Pancreas (tissue), 10 donors: ENCODE measurements at regions not wholly inside any gene's neighbourhood (a gene's known extent, or its start where the extent isn't known, plus 50 kb on each side); places are given as distances from the start of the nearest gene placed in this dataset.

ENCODE experiments used
- ATAC-seq, 4 donors: fragments of 200-7000 bp; cut with Tn5 transposase; one replicate each; pipeline versions ENCODE4 v1.8.0 to v1.9.1; 2020; ENCODE audit warnings: mild to moderate bottlenecking in 4 of 4, moderate library complexity in 4 of 4
- DNase-seq, 6 donors: peaks; one replicate each; pipeline ENCODE4 v3.0.0-alpha.2; 2020
- FAIRE-seq: peaks from 2 replicates; lab custom pipeline; 2012; peaks lifted over from hg19 to GRCh38; lab: Jason Lieb, UNC
- H3K27ac ChIP-seq, 4 donors: fragments of 200-600 bp; sonication (generic); 1 replicate in 3 of 4; 2 replicates in 1 of 4; pipeline versions ENCODE4 v1.5.0 to v1.8.0; 2020
- H3K27me3 ChIP-seq, 4 donors: fragments of 200-600 bp; one replicate each; pipeline ENCODE4 v1.8.0; 2021
- H3K36me3 ChIP-seq, 3 donors: fragments of 200-600 bp; sonication (generic) in 1 of 3; one replicate each; pipeline versions ENCODE4 v1.5.0 to v1.8.0; 2020 to 2021
- H3K4me1 ChIP-seq, 3 donors: fragments of 200-600 bp; one replicate each; pipeline ENCODE4 v1.8.0; 2021
- H3K4me3 ChIP-seq, 4 donors: fragments of 200-600 bp; sonication (generic) in 2 of 4; one replicate each; pipeline versions ENCODE4 v1.5.0 to v1.8.0; 2020 to 2021
- H3K9me3 ChIP-seq, 4 donors: fragments of 200-600 bp; one replicate each; pipeline ENCODE4 v1.8.0; 2021
- CTCF ChIP-seq, 4 donors: fragments of 200-600 bp; sonication (generic) in 3 of 4; IDR thresholded peaks; one replicate each; pipeline versions ENCODE4 v1.5.0 to v1.8.0; 2021; ENCODE audit warnings: antibody characterized with exemption in 4 of 4
- WGBS, 2 donors: extraction: QIAGEN DNeasy Blood & Tissue Kit; methylation state at CpG; one replicate each; pipeline ENCODE4 v1.1.7; 2013; 5-methylcytosine and 5-hydroxymethylcytosine counted together
- intact Hi-C, 3 donors: fragments of 100-400 bp; cut with DNase I; formaldehyde crosslinking; loops; one replicate each; pipeline versions ENCODE4 v1.11.1 to v1.14.2; 2022
- donor health status: healthy with polysubstance abuse.
- donor health status: DM: no; HTN: no; CAD: no; lungs with moderate emphysema.
- donor health status: DM: no; HTN: no; CAD: no.
- donor health status: control.
- donor health status: control.
- donor health status: Bipolar disorder and iron deficiency.
- donor health status: DM: yes; HTN: yes; CAD: no.
- donor health status: DM: no; HTN: no; CAD: no.
- donor health status: DM: no; HTN: no; CAD: no.
- donor health status: DM: yes; HTN: yes; CAD: no.

GRCh38 chr5:155285706-155286105 is 272.2 kb downstream of the KIF4B start:
- H3K27ac ChIP-seq, result no peak overlapping the region
- ATAC-seq, result no peak
- H3K9me3 ChIP-seq, result no peaks in the 10 kb centered on the region
- DNase-seq, result no peak
- intact Hi-C loops, result no loop called here
- WGBS, 2 donors, result 18 to 21% methylated on average over 1 of the region's 1 CpG
- no peaks in the 10 kb centered on the region for H3K27me3 ChIP-seq
- no peak for FAIRE-seq
- TF ChIP-seq CTCF (IDR thresholded peaks at IDR 0.05), result no peak
- no peaks in the 10 kb centered on the region for H3K4me1 ChIP-seq
- no peak overlapping the region for H3K4me3 ChIP-seq
- H3K36me3 ChIP-seq, result no peaks in the 10 kb centered on the region

GRCh38 chr5:155290937-155291336 is 277.4 kb downstream of the KIF4B start:
- Histone ChIP-seq H3K4me3 (no peak overlapping the region), H3K36me3 (no peaks in the 10 kb centered on the region), H3K27me3 (no peaks in the 10 kb centered on the region), H3K4me1 (no peaks in the 10 kb centered on the region), H3K27ac (no peak overlapping the region), H3K9me3 (no peaks in the 10 kb centered on the region)
- TF ChIP-seq CTCF (IDR thresholded peaks at IDR 0.05), result no peak
- no peak for FAIRE-seq
- 24 to 27% methylated on average over 1 of the region's 1 CpG for WGBS, 2 donors
- intact Hi-C loops, result no loop called here
- no peak for DNase-seq
- ATAC-seq, result no peak

GRCh38 chr5:155293605-155294178 is 280.1 kb downstream of the KIF4B start:
- DNase-seq, result no peak
- Histone ChIP-seq H3K9me3 (no peaks in the 10 kb centered on the region), H3K4me3 (no peak overlapping the region), H3K27ac (no peak overlapping the region), H3K36me3 (no peaks in the 10 kb centered on the region), H3K4me1 (no peaks in the 10 kb centered on the region), H3K27me3 (no peaks in the 10 kb centered on the region)
- no peak for ATAC-seq
- no peak for FAIRE-seq
- TF ChIP-seq CTCF (IDR thresholded peaks at IDR 0.05), result no peak
- intact Hi-C loops, result no loop called here
- WGBS, 2 donors, result 46 to 58% methylated on average over 4 of the region's 4 CpGs

GRCh38 chr5:155295111-155295510 is 281.6 kb downstream of the KIF4B start:
- H3K27ac ChIP-seq, result no peak overlapping the region
- no peaks in the 10 kb centered on the region for H3K4me1 ChIP-seq
- WGBS, 2 donors, result 25 to 55% methylated on average over 1 of the region's 1 CpG
- intact Hi-C loops, result no loop called here
- no peak for ATAC-seq
- no peaks in the 10 kb centered on the region for H3K36me3 ChIP-seq
- H3K4me3 ChIP-seq, result no peak overlapping the region
- TF ChIP-seq CTCF (IDR thresholded peaks at IDR 0.05), result no peak
- H3K27me3 ChIP-seq, result no peaks in the 10 kb centered on the region
- no peak for DNase-seq
- no peaks in the 10 kb centered on the region for H3K9me3 ChIP-seq
- no peak for FAIRE-seq

GRCh38 chr5:155299386-155300005 is 285.9 kb downstream of the KIF4B start:
- intact Hi-C loops, result no loop called here
- DNase-seq, result no peak
- WGBS, 2 donors, result 50 to 63% methylated on average over 8 of the region's 8 CpGs

More at GRCh38 chr5:155299386-155300005, 285.9 kb downstream of the KIF4B start:
- H3K4me1 ChIP-seq, result no peaks in the 10 kb centered on the region
- no peaks in the 10 kb centered on the region for H3K9me3 ChIP-seq
- FAIRE-seq (no peak), ATAC-seq (no peak)
- no peaks in the 10 kb centered on the region for H3K36me3 ChIP-seq
- H3K27me3 ChIP-seq, result no peaks in the 10 kb centered on the region
- H3K27ac ChIP-seq, result no peak overlapping the region
- TF ChIP-seq CTCF (IDR thresholded peaks at IDR 0.05), result no peak
- H3K4me3 ChIP-seq, result no peak overlapping the region
